GM23248 (cell line): ENCODE measurements at regions not wholly inside any gene's neighbourhood (a gene's known extent, or its start where the extent isn't known, plus 50 kb on each side); places are given as distances from the start of the nearest gene placed in this dataset.

Experiments used
- EZH2 ChIP-seq: fragments of 200-600 bp; sonication (generic); IDR thresholded peaks from 2 replicates; pipeline ENCODE4 v1.6.1; 2018; ENCODE audit warnings: antibody characterized with exemption, mild to moderate bottlenecking; ENCODE audit not compliant: insufficient read depth, poor library complexity, severe bottlenecking
- EZH2phosphoT487 ChIP-seq: fragments of 200-600 bp; sonication (generic); IDR thresholded peaks from 2 replicates; pipeline ENCODE4 v1.6.1; 2018; ENCODE audit warnings: antibody characterized with exemption, moderate library complexity, mild to moderate bottlenecking, low read depth; ENCODE audit not compliant: insufficient read depth

- no peak for TF ChIP-seq EZH2
- no peak for TF ChIP-seq EZH2phosphoT487
These were observed 893.3 kb downstream of the FAM181B start for GRCh38 chr11:81840380-81840779.
